ENCODE measurements at regions not wholly inside any gene's neighbourhood (a gene's known extent, or its start where the extent isn't known, plus 50 kb on each side); places are given as distances from the start of the nearest gene placed in this dataset.
A peak's percentile ranks its signal among the peaks of the same experiment; 100 is the strongest.

GRCh38 chr1:72917920-72918319, 635.6 kb upstream of the NEGR1 start:
- no peak for DNase-seq

- no peak for DNase-seq
Measured at GRCh38 chr1:72915581-72915980, 633.2 kb upstream of the NEGR1 start.

- no peak for DNase-seq
Measured at GRCh38 chr1:72911656-72912055, 629.3 kb upstream of the NEGR1 start.

DNA sequence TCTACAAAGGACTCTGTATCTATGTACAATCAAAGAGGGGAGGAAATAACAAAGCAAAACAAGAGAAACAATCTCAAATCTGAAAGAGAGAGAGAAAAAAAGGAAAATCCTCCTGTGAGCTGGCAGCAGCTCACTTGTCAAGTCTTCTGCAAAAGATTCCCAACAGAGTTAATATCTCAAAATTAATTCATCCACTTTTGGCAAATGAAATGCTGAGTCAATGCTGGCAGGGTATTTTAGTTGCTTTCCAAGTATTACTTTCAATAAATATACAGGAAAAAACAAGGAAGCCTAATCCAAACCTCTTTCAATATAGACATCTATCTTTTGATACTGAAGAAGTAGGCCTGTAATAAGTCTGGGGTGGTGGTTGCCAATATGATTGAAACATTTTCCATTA, 613.9 kb upstream of the NEGR1 start:
- no peak for DNase-seq

DNA sequence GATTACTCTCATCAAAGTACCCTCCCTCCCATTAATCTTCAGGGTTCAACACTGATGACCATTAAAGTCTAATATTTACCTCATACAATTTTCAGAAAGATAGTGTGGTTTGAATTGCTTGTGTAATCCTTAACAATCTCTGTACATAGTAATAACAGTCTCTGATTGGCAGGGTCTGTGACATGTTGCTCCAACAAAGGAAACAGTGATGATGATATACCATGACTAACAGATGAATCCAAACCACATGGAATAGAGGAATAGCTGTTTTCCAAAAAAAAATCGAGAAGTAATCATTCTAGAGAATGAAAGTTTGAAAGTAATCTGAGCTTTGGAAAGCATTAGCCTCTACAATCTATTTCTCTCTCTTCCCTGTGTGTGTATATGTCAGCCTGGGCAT, 610.1 kb upstream of the NEGR1 start:
- DNase-seq, result no peak

GRCh38 chr1:72891976-72892375, 609.6 kb upstream of the NEGR1 start:
- DNase-seq, result no peak

GRCh38 chr1:72885841-72886240, 603.5 kb upstream of the NEGR1 start:
- no peak for DNase-seq

GRCh38 chr1:72885017-72885416, 602.7 kb upstream of the NEGR1 start:
- DNase-seq, result no peak

- DNase-seq, result no peak
Measured at GRCh38 chr1:72869873-72870272, 587.5 kb upstream of the NEGR1 start.

DNA sequence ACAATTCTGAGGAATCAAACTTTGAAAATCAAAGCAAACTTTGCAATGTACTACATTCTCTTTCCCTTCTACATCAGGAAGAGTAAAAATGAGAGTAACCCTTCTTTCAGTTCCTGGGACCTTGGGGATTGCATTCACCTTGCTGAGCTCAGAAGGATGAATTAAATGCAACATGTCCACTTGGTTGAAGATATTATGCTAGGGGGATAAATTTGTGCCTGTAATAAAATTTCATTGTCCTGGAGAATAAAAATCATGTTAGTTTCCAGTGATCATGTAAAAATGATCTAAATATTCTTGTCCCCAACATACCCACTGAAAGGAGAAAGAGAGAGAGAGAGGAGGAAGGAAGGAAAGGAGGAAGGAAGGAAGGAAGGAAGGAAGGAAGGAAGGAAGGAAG, 587.1 kb upstream of the NEGR1 start:
- no peak for DNase-seq

GRCh38 chr1:72851597-72851996, 569.3 kb upstream of the NEGR1 start:
- no peak for DNase-seq

GRCh38 chr1:72848997-72849396, 566.7 kb upstream of the NEGR1 start:
- DNase-seq, result no peak

DNA sequence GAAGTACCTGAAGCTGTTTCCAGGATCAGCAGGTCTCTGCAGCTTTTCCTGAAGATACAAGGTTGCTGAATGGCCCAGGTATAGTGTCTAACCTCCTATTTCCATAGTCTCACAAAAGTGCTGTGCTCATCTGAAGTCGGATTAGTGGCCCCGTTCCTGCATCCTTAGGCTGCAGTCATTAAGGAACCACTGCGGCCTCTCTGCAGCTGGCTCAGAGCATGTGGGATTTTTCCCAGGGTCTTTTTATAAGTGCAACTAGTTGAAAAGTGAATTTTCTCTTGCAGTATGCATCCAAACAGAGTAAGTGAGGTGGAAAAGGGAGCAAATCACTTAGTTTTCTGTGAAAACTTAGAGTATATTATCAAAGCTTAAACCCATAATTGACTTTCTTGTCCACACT, 565.3 kb upstream of the NEGR1 start:
- DNase-seq, result peak; percentile 12

DNA sequence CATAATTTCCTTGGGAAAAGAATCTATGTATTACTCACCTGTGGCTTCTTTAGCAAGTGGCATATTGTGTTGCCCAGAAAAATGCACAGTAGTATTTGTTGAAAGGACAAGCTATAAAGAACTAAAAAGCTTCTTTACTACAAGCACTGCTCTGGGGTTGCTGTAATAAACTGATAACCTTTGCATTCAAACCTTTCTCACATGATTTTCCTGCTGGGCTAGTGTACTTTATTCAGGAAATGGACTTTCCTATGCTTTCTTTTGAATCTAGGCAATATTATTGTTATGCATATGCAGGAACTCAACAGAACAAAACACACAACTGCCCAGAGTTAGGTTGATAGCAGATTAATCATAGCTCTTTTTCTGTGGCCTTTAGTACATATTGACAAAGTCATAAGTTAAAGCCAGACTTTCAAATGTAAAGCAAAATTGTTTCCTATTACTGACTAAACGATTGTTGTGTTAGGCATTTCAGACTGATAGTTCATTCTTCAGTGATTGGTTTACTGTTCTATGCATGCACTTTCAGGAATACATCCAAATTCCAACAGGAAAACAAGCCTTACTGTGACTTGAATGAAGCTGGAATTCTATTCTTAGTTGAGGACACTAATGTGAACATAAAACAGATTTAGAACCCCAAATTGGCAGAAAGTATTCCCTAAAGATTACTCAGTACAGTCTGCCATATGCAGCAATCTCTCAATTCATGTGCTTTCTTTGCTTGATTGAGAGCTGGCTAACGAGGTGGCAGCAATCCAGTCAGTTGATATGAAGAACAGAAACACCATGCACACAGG, 564.3 kb upstream of the NEGR1 start:
- DNase-seq, result peak; percentile 6

DNA sequence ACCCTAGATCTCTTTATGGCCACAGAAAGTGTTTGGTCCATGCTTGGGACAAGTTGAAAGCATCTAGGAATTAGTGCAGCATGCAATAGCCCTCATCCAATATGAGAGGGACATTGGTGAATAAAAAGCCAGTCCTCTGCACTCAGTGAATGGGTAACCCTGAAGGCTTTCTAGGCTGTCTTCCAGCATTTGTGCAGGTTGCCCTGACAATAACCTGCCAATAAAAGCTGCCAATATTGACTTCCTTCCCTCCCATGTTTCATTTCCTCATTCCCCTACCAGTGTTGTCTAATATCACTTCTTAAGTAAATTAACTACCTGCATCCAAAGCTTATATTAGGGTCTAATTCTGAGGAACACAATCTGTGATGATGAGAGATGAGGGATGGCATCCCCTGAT, 563.6 kb upstream of the NEGR1 start:
- DNase-seq, result no peak

GRCh38 chr1:72845381-72845780, 563.0 kb upstream of the NEGR1 start:
- no peak for DNase-seq

DNA sequence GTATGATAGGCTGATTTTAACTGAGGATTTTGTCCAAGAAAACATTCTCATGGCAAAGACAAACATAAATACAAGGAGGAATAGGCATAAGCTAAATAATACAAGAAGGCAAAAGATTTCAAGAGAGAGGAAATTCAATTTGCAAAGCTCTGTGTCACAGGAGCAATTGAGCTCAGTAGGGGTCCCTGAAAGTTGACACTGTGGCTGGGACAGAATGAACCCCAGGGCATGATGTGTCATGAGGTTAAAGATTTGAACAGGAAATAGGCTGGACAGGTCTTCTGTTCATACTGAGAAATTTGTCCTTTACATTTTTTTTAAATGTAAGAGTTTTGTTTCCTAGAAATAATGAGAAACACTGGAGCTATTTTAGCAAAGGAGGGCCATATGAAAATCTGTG, 555.4 kb upstream of the NEGR1 start:
- no peak for DNase-seq

GRCh38 chr1:72830606-72831390, 548.5 kb upstream of the NEGR1 start:
- DNase-seq, result no peak

DNA sequence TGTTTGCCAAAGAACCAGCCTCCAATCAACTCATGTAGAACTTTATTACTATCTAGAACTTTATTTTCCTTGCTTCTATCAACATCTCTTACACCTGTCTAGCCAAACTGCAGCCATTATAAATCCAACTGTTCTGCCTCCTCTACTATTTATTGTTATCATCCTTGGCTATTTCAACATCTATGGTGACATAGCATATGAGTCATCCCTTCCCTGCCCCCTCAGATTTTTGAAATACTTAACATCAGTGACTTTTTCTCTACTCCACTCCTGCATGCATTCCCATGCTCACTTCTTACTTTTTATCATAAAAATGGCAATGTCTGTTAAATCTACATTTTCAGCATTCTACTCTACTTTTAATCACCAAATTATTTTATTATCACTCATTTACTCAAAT, 544.9 kb upstream of the NEGR1 start:
- no peak for DNase-seq

DNA sequence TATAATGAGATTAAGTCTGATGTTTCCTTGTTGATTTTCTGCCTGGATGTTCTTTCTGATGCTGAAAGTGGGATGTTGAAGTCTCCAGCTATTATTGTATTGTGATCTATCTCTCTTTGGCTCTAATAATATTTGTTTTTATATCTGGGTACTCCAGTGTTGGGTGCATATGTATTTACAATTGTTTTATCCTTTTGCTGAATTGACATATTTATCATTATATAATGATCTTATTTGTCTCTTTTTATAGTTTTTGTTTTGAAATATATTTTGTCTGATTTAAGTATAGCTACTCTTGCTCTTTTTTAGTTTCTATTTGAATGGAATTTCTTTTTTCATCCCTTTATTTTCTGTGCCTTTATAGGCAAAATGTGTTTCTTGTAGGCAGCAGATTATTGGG, 522.2 kb upstream of the NEGR1 start:
- no peak for DNase-seq

DNA sequence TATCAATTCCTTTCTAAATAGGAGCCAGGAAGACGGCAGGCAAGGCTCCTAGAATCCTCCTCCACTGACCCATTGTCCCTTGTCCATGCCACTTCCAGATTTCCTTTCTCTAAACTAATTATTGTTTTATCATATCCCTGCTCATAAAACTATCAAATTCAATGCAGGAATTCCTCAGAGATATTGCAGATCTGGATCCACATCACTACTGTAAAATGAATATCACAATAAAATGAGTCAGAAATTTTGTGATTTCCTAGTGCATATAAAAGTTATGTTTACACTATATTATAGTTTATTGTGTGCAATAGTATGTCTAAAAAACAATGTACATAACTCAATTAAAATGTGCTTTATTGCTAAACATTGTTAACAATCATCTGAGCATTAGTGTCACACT, 498.7 kb upstream of the NEGR1 start:
- no peak for DNase-seq

GRCh38 chr1:72780212-72780611, 497.9 kb upstream of the NEGR1 start:
- no peak for DNase-seq

DNA sequence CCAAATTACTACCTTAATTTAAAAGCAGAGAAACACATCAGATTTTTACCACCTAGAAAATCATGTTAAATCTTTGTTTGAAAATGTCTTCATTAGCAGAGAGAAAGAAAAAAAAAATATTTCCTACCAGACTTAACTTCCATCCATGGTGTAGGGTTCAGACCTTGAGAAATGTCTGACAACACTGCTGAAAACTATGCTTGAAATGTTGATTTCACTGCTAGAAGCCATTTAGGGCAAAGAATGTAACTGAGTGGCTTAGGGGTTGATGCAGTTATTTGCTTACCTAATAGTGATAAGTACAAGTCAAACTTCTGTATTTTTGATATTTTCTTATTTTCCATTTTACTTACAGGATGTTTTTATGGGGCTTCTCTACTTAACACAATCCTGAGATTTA, 495.6 kb upstream of the NEGR1 start:
- DNase-seq, result no peak

DNA sequence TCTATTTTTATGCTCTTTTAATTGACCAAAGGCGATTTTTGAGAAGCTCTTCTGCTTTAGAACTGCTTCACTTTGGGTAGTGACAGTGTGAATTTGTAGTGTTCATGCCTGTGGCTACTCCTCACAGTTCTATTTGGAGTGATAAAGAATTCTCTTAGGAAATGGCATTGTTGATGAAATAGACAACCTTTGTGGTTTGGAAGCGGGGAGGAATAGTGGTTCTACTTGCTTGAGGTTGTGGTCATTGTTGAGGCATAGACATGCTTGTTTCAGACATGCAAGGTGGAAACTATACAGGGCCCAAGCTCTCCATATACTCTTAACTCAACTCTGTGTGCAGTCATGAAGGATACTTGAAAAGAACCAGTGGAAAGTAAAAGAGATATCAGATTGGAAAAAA, 481.1 kb upstream of the NEGR1 start:
- no peak for DNase-seq

DNA sequence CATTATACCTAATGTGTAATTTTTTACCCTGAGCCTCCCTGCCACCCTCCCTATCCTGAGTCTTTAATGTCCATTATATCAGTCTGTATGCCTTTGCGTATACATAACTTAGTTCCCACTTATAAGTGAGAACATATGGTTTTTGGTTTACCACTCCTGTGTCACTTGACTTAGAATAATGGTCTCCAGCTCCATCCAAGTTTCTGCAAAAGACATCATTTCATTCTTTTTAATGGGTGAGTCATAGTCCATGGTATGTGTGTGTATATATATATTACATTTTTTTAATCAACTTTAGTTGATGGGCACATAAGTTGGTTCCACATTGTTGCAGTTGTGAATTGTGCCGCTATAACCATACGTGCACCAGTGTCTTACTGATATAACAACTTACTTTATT, 477.1 kb upstream of the NEGR1 start:
- DNase-seq, result no peak
